ENCODE measurements at regions not wholly inside any gene's neighbourhood (a gene's known extent, or its start where the extent isn't known, plus 50 kb on each side); places are given as distances from the start of the nearest gene placed in this dataset.

GRCh38 chr10:117928281-117928680, 118.5 kb downstream of the RAB11FIP2 start:
- TF ChIP-seq CTCF (IDR thresholded peaks at IDR 0.05; ENCODE audit: control extremely low read depth in 1 of 3, insufficient read depth in 1 of 3, low read depth in 1 of 3, low read length in 3 of 3) (no peak), JUN (IDR thresholded peaks at IDR 0.05; ENCODE audit: low read depth, low read length) (no peak), SIN3A (conservative IDR thresholded peaks at IDR 0.05 in 1 of 2, IDR thresholded peaks at IDR 0.05 in 1 of 2; ENCODE audit: low read depth in 1 of 2, low read length in 2 of 2) (no peak), TAF7 (optimal IDR thresholded peaks at IDR 0.05; ENCODE audit: borderline replicate concordance, low read depth, low read length) (no peak), EP300 (IDR thresholded peaks at IDR 0.05; ENCODE audit: borderline replicate concordance in 1 of 2, low read depth in 2 of 2, low read length in 2 of 2) (no peak), TAF1 (IDR thresholded peaks at IDR 0.05; ENCODE audit: low read depth, low read length) (no peak), RNF2 (IDR thresholded peaks at IDR 0.05; ENCODE audit: borderline replicate concordance, low read depth, low read length, missing control alignments, poor library complexity, severe bottlenecking) (no peak), ATF2 (IDR thresholded peaks at IDR 0.05; ENCODE audit: low read length) (no peak), CREB1 (IDR thresholded peaks at IDR 0.05) (no peak), HDAC6 (IDR thresholded peaks at IDR 0.05; ENCODE audit: low read depth, low read length) (no peak), RAD21 (IDR thresholded peaks at IDR 0.05 in 1 of 2, conservative IDR thresholded peaks at IDR 0.05 in 1 of 2; ENCODE audit: low read depth in 2 of 2, low read length in 2 of 2) (no peak), YY1 (IDR thresholded peaks at IDR 0.05; ENCODE audit: low read depth, low read length) (no peak), GABPA (IDR thresholded peaks at IDR 0.05; ENCODE audit: borderline replicate concordance, insufficient read depth, low read length) (no peak), HDAC2 (IDR thresholded peaks at IDR 0.05; ENCODE audit: borderline replicate concordance in 1 of 2, low read depth in 2 of 2, low read length in 2 of 2) (no peak)

Data from H1 (cell line).